Muscle layer of colon (tissue), 2 donors: ENCODE measurements at regions not wholly inside any gene's neighbourhood (a gene's known extent, or its start where the extent isn't known, plus 50 kb on each side); places are given as distances from the start of the nearest gene placed in this dataset.
A peak's percentile ranks its signal among the peaks of the same experiment; 100 is the strongest.

Experiments used
- H3K27ac ChIP-seq: one replicate; pipeline ENCODE4 v1.7.0; 2013; ENCODE audit warnings: low read depth, mild to moderate bottlenecking, low read length, moderate library complexity
- H3K27me3 ChIP-seq, 2 donors: one replicate each; pipeline ENCODE4 v1.7.0; 2013; ENCODE audit warnings: low read length in 2 of 2, mild to moderate bottlenecking in 2 of 2; ENCODE audit not compliant: insufficient read depth in 2 of 2, control insufficient read depth in 1 of 2
- H3K36me3 ChIP-seq: one replicate; pipeline ENCODE4 v1.7.0; 2013; ENCODE audit warnings: mild to moderate bottlenecking, low read length; ENCODE audit not compliant: insufficient read depth
- H3K4me1 ChIP-seq: one replicate; pipeline ENCODE4 v1.7.0; 2013; ENCODE audit warnings: mild to moderate bottlenecking, low read length; ENCODE audit not compliant: insufficient read depth
- H3K4me3 ChIP-seq, 2 donors: one replicate each; pipeline ENCODE4 v1.7.0; 2013; ENCODE audit warnings: low read length in 2 of 2, low read depth in 1 of 2, mild to moderate bottlenecking in 1 of 2, moderate library complexity in 1 of 2
- H3K9ac ChIP-seq: one replicate; pipeline ENCODE4 v1.7.0; 2013; ENCODE audit warnings: low read length
- H3K9me3 ChIP-seq: one replicate; pipeline ENCODE4 v1.7.0; 2013; ENCODE audit warnings: mild to moderate bottlenecking, low read length
- donor health status: abdominal sarcoma.
- donor health status: Adenocarcinoma of cecum.

GRCh38 chr6:155994086-155994485 lies 538.4 kb upstream of the NOX3 start:
- Histone ChIP-seq H3K4me1 (no peaks in the 10 kb centered on the region), H3K9ac (no peak overlapping the region), H3K27me3 (no peaks in the 10 kb centered on the region), H3K9me3 (no peaks in the 10 kb centered on the region), H3K36me3 (no peaks in the 10 kb centered on the region), H3K27ac (no peak overlapping the region), H3K4me3 (no peak overlapping the region)

GRCh38 chr6:155993240-155993639 lies 537.6 kb upstream of the NOX3 start:
- no peaks in the 10 kb centered on the region for H3K9me3 ChIP-seq
- H3K9ac ChIP-seq = no peak overlapping the region
- H3K4me3 ChIP-seq = no peak overlapping the region
- H3K4me1 ChIP-seq = no peaks in the 10 kb centered on the region
- no peaks in the 10 kb centered on the region for H3K36me3 ChIP-seq
- no peaks in the 10 kb centered on the region for H3K27me3 ChIP-seq
- H3K27ac ChIP-seq = no peak overlapping the region

- Histone ChIP-seq H3K9ac (no peak overlapping the region), H3K27me3 (no peaks in the 10 kb centered on the region), H3K9me3 (no peaks in the 10 kb centered on the region), H3K4me1 (peaks cover 19% of the 10 kb centered on the region), H3K4me3 (peak overlapping the region in 1 of 2 donors; percentile 37), H3K27ac (no peak overlapping the region), H3K36me3 (no peaks in the 10 kb centered on the region)
Measured at GRCh38 chr6:155985660-155986138, 530.1 kb upstream of the NOX3 start.

- no peak overlapping the region for H3K27ac ChIP-seq
- no peak overlapping the region for H3K4me3 ChIP-seq
- no peaks in the 10 kb centered on the region for H3K36me3 ChIP-seq
- H3K4me1 ChIP-seq = peaks cover 18% of the 10 kb centered on the region
- H3K27me3 ChIP-seq = no peaks in the 10 kb centered on the region
- no peaks in the 10 kb centered on the region for H3K9me3 ChIP-seq
- no peak overlapping the region for H3K9ac ChIP-seq
Measured at GRCh38 chr6:155980768-155981079, 525.1 kb upstream of the NOX3 start.

- Histone ChIP-seq H3K36me3 (no peaks in the 10 kb centered on the region), H3K4me3 (no peak overlapping the region), H3K4me1 (peaks cover 16% of the 10 kb centered on the region), H3K9me3 (no peaks in the 10 kb centered on the region), H3K9ac (no peak overlapping the region), H3K27ac (no peak overlapping the region), H3K27me3 (no peaks in the 10 kb centered on the region)
Measured at GRCh38 chr6:155980014-155980767, 524.6 kb upstream of the NOX3 start.

GRCh38 chr6:155975506-155975905 lies 519.9 kb upstream of the NOX3 start:
- H3K27me3 ChIP-seq = no peaks in the 10 kb centered on the region

GRCh38 chr6:155974811-155975323 lies 519.2 kb upstream of the NOX3 start:
- Histone ChIP-seq H3K9me3 (no peaks in the 10 kb centered on the region), H3K9ac (no peak overlapping the region), H3K36me3 (no peaks in the 10 kb centered on the region), H3K4me3 (peak overlapping the region in 1 of 2 donors; percentile 26), H3K27ac (no peak overlapping the region), H3K4me1 (peaks cover 12% of the 10 kb centered on the region), H3K27me3 (no peaks in the 10 kb centered on the region)

More at GRCh38 chr6:155975506-155975905, 519.9 kb upstream of the NOX3 start:
- no peaks in the 10 kb centered on the region for H3K9me3 ChIP-seq
- H3K9ac ChIP-seq = no peak overlapping the region
- H3K27ac ChIP-seq = no peak overlapping the region
- peaks cover 17% of the 10 kb centered on the region for H3K4me1 ChIP-seq
- no peak overlapping the region for H3K4me3 ChIP-seq
- no peaks in the 10 kb centered on the region for H3K36me3 ChIP-seq

- Histone ChIP-seq H3K27me3 (no peaks in the 10 kb centered on the region), H3K4me1 (peaks cover 12% of the 10 kb centered on the region), H3K4me3 (peak overlapping the region in 1 of 2 donors; percentile 26), H3K27ac (no peak overlapping the region), H3K9ac (no peak overlapping the region), H3K36me3 (no peaks in the 10 kb centered on the region), H3K9me3 (no peaks in the 10 kb centered on the region)
Measured at GRCh38 chr6:155974359-155974758, 518.7 kb upstream of the NOX3 start.

GRCh38 chr6:155970876-155971708 lies 515.5 kb upstream of the NOX3 start:
- Histone ChIP-seq H3K27me3 (no peaks in the 10 kb centered on the region), H3K9ac (no peak overlapping the region), H3K9me3 (no peaks in the 10 kb centered on the region), H3K36me3 (no peaks in the 10 kb centered on the region), H3K27ac (no peak overlapping the region), H3K4me3 (no peak overlapping the region), H3K4me1 (peaks cover 12% of the 10 kb centered on the region)

- H3K27ac ChIP-seq = no peak overlapping the region
- no peaks in the 10 kb centered on the region for H3K36me3 ChIP-seq
- H3K27me3 ChIP-seq = no peaks in the 10 kb centered on the region
- no peaks in the 10 kb centered on the region for H3K9me3 ChIP-seq
- H3K4me3 ChIP-seq = no peak overlapping the region
- H3K4me1 ChIP-seq = peaks cover 12% of the 10 kb centered on the region
- no peak overlapping the region for H3K9ac ChIP-seq
Measured at GRCh38 chr6:155970472-155970871, 514.8 kb upstream of the NOX3 start.

- H3K4me3 ChIP-seq = no peak overlapping the region
- no peaks in the 10 kb centered on the region for H3K27me3 ChIP-seq
- no peaks in the 10 kb centered on the region for H3K36me3 ChIP-seq
- peaks cover 8% of the 10 kb centered on the region for H3K4me1 ChIP-seq
- no peak overlapping the region for H3K27ac ChIP-seq
- no peaks in the 10 kb centered on the region for H3K9me3 ChIP-seq
- no peak overlapping the region for H3K9ac ChIP-seq
Measured at GRCh38 chr6:155968921-155969320, 513.3 kb upstream of the NOX3 start.
